Endodermal cell (in vitro differentiated cells): ENCODE measurements at regions not wholly inside any gene's neighbourhood (a gene's known extent, or its start where the extent isn't known, plus 50 kb on each side); places are given as distances from the start of the nearest gene placed in this dataset.

Experiments
- DNase-seq: peaks from one replicate; pipeline ENCODE4 v3.0.0-alpha.2; 2017
- H3K27ac ChIP-seq: 2 replicates; pipeline ENCODE4 v1.5.1; 2013; ENCODE audit warnings: mild to moderate bottlenecking, low read depth, low read length, moderate library complexity
- H3K27me3 ChIP-seq: 2 replicates; pipeline ENCODE4 v1.6.1; 2013; ENCODE audit warnings: mild to moderate bottlenecking, low read length, moderate library complexity; ENCODE audit not compliant: insufficient read depth, control insufficient read depth, poor library complexity, severe bottlenecking
- H3K36me3 ChIP-seq: 2 replicates; pipeline ENCODE4 v1.7.0; 2013; ENCODE audit warnings: mild to moderate bottlenecking, low read length, moderate library complexity; ENCODE audit not compliant: control insufficient read depth, insufficient read depth
- H3K4me1 ChIP-seq: one replicate; pipeline ENCODE4 v1.7.0; 2013; ENCODE audit warnings: low read length; ENCODE audit not compliant: control insufficient read depth, insufficient read depth
- H3K4me3 ChIP-seq: 2 replicates; pipeline ENCODE4 v1.5.1; 2013; ENCODE audit warnings: mild to moderate bottlenecking, low read length, moderate library complexity
- H3K9ac ChIP-seq: 2 replicates; pipeline ENCODE4 v1.6.1; 2013; ENCODE audit warnings: mild to moderate bottlenecking, low read length, moderate library complexity; ENCODE audit not compliant: poor library complexity, severe bottlenecking; ENCODE audit errors: extremely low read depth
- H3K9me3 ChIP-seq: 2 replicates; pipeline ENCODE4 v1.6.1; 2013; ENCODE audit warnings: mild to moderate bottlenecking, low read length, moderate library complexity; ENCODE audit not compliant: control insufficient read depth
- H3K27ac Mint-ChIP-seq: 2 replicates; pipeline ENCODE4 v1.8.0; 2020; ENCODE audit warnings: mixed read lengths
- H3K27me3 Mint-ChIP-seq: 2 replicates; pipeline ENCODE4 v1.8.0; 2021; ENCODE audit warnings: mild to moderate bottlenecking, mixed read lengths; ENCODE audit not compliant: insufficient read depth
- H3K36me3 Mint-ChIP-seq: 2 replicates; pipeline ENCODE4 v1.8.0; 2020; ENCODE audit warnings: low read depth, mixed read lengths
- H3K4me1 Mint-ChIP-seq: 2 replicates; pipeline ENCODE4 v1.8.0; 2020; ENCODE audit warnings: mixed read lengths
- H3K4me3 Mint-ChIP-seq: 2 replicates; pipeline ENCODE4 v1.8.0; 2020; ENCODE audit warnings: mild to moderate bottlenecking, moderate library complexity, mixed read lengths
- H3K9me3 Mint-ChIP-seq: 2 replicates; pipeline ENCODE4 v1.8.0; 2020; ENCODE audit warnings: mild to moderate bottlenecking, mixed read lengths
- CTCF ChIP-seq: fragments of 200-600 bp; sonication (generic); conservative IDR thresholded peaks from 2 replicates; pipeline ENCODE4 v1.5.0; 2021; ENCODE audit warnings: antibody characterized with exemption, mild to moderate bottlenecking
- WGBS, 2 experiments: methylation state at CpG; one replicate each; pipeline versions ENCODE4 v1.1.5 to v1.1.7; 2013; ENCODE audit warnings: missing lambda C conversion rate in 2 of 2, mixed read lengths in 1 of 2; ENCODE audit not compliant: insufficient coverage in 1 of 2, insufficient read length in 1 of 2; 5-methylcytosine and 5-hydroxymethylcytosine counted together

GRCh38 chr3:86790884-86791549 lies 199.9 kb downstream of the VGLL3 start:
- no peaks in the 10 kb centered on the region for H3K36me3 Mint-ChIP-seq
- no peaks in the 10 kb centered on the region for H3K4me1 Mint-ChIP-seq
- no peak for TF ChIP-seq CTCF
- Histone ChIP-seq H3K4me3 (no peak overlapping the region), H3K9ac (no peak overlapping the region), H3K27me3 (no peaks in the 10 kb centered on the region), H3K27ac (no peak overlapping the region), H3K4me1 (no peaks in the 10 kb centered on the region), H3K9me3 (no peaks in the 10 kb centered on the region), H3K36me3 (no peaks in the 10 kb centered on the region)
- H3K4me3 Mint-ChIP-seq = no peak overlapping the region
- no peaks in the 10 kb centered on the region for H3K27me3 Mint-ChIP-seq
- H3K27ac Mint-ChIP-seq = no peak overlapping the region
- WGBS, 2 experiments = 96 to 97% methylated on average over 3 of the region's 4 CpGs
- H3K9me3 Mint-ChIP-seq = no peaks in the 10 kb centered on the region
- no peak for DNase-seq

GRCh38 chr3:86788371-86788770 lies 202.6 kb downstream of the VGLL3 start:
- H3K4me3 ChIP-seq = no peak overlapping the region
- no peak overlapping the region for H3K27ac ChIP-seq
- H3K36me3 ChIP-seq = no peaks in the 10 kb centered on the region
- no peak for DNase-seq
- H3K9me3 ChIP-seq = no peaks in the 10 kb centered on the region
- H3K4me3 Mint-ChIP-seq = no peak overlapping the region
- H3K4me1 Mint-ChIP-seq = no peaks in the 10 kb centered on the region
- no peak for TF ChIP-seq CTCF
- H3K27me3 ChIP-seq = no peaks in the 10 kb centered on the region
- no peak overlapping the region for H3K9ac ChIP-seq
- no peak overlapping the region for H3K27ac Mint-ChIP-seq
- no peaks in the 10 kb centered on the region for H3K27me3 Mint-ChIP-seq
- no peaks in the 10 kb centered on the region for H3K4me1 ChIP-seq
- no peaks in the 10 kb centered on the region for H3K36me3 Mint-ChIP-seq
- H3K9me3 Mint-ChIP-seq = no peaks in the 10 kb centered on the region
- WGBS, 2 experiments = 90 to 100% methylated on average over 2 of the region's 2 CpGs

- Histone ChIP-seq H3K27ac (no peak overlapping the region), H3K9me3 (no peaks in the 10 kb centered on the region), H3K4me1 (no peaks in the 10 kb centered on the region), H3K36me3 (no peaks in the 10 kb centered on the region), H3K27me3 (no peaks in the 10 kb centered on the region), H3K9ac (no peak overlapping the region), H3K4me3 (no peak overlapping the region)
- H3K36me3 Mint-ChIP-seq = no peaks in the 10 kb centered on the region
- no peak for DNase-seq
- H3K27ac Mint-ChIP-seq = no peak overlapping the region
- TF ChIP-seq CTCF = no peak
- H3K9me3 Mint-ChIP-seq = no peaks in the 10 kb centered on the region
- no peaks in the 10 kb centered on the region for H3K27me3 Mint-ChIP-seq
- H3K4me3 Mint-ChIP-seq = no peak overlapping the region
- H3K4me1 Mint-ChIP-seq = no peaks in the 10 kb centered on the region
- 57 to 66% methylated on average over 2 of the region's 2 CpGs for WGBS, 2 experiments
Measured at GRCh38 chr3:86787091-86787490, 203.9 kb downstream of the VGLL3 start.
